D341Med (cell line): ENCODE measurements at regions not wholly inside any gene's neighbourhood (a gene's known extent, or its start where the extent isn't known, plus 50 kb on each side); places are given as distances from the start of the nearest gene placed in this dataset.
A peak's percentile ranks its signal among the peaks of the same experiment; 100 is the strongest.
"Not testable (repeated sequence)": the region's sequence is repeated elsewhere in the genome, so short reads cannot be mapped to it uniquely, and the experiment has no call there.

Experiments used
- DNase-seq: peaks from one replicate; pipeline ENCODE4 v3.0.0; 2012; ENCODE audit warnings: low spot score

- DNase-seq, result no peak
Observed at GRCh38 chr12:14207905-14208551, 157.5 kb upstream of the ATF7IP start.

GRCh38 chr12:14211947-14212387 is 153.5 kb upstream of the ATF7IP start:
- no peak for DNase-seq

DNA sequence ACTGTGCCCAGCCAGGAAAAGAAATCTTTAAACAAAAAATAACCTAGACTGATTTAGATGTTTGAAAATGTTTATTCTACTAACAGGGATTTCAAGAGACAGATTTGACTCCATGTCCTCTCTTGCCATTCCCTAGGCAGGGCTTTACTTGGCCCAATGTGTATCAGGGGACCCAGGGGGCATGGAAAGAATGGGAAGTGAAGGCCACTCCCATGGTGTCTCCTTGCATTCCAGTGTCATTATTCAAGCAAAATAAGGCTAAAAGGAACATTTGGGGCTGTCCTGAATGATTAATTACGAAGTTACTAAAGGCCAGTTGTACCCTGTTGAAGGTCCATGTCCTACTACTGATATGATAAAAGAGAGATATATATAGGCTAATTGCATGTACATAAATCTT is 151.9 kb upstream of the ATF7IP start:
- no peak for DNase-seq

- no peak for DNase-seq
Observed at GRCh38 chr12:14214495-14214894, 151.0 kb upstream of the ATF7IP start.

DNA sequence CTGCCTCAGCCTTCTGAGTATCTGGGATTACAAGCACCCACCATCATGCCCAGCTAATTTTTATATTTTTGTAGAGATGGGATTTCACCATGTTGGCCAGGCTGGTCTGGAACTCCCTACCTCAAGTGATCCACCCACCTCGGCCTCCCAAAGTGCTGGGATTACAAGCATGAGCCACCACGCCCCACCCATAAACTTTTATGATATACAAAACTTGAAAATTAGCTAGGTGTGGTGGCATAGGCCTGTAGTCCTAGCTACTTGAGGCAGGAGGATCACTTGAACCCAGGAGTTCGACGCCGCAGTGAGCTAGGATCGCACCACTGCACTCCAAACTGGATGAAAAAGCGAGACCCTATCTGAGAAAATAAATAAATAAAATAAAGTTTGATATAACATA is 149.5 kb upstream of the ATF7IP start:
- not testable (repeated sequence) for DNase-seq

- DNase-seq, result no peak
Observed at GRCh38 chr12:14216405-14217294, 148.8 kb upstream of the ATF7IP start.

DNA sequence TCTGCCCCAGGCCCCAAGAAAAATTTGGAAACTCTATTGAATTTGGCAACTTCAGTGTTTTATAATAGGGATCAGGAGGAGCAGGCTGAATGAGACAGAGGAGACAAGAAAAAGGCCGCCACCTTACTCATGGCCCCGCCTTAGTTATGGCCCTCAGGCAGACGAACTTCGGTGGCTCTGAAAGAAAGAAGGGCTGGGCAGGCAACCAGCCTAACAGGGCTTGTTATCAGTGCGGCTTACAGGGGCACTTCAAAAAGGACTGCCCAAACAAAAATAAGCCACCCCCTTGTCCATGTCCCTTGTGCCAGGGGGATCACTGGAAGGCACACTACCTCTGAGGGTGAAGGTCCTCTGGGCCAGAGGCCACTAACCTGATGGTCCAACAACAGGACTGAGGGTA is 146.3 kb upstream of the ATF7IP start:
- DNase-seq, result no peak

- DNase-seq, result not testable (repeated sequence)
Observed at GRCh38 chr12:14219670-14220069, 145.8 kb upstream of the ATF7IP start.

DNA sequence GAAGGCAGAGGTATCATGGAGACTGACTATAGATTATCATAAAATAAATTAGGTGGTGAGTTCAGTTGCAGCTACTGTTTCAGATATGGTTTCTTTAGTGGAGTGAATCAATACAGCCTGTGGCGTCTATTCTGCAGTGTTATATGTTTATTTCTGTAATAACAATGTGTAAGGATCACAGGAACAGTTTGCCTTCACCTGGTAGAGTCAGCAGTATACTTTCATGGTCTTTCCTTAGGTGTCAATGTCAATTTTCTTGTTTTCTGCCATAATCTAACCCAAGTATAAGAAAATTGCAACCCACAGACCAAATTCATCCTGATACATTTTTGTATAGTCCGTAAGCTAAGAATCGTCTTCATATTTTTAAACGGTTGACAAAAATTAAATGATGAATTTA is 140.4 kb upstream of the ATF7IP start:
- DNase-seq, result no peak

DNA sequence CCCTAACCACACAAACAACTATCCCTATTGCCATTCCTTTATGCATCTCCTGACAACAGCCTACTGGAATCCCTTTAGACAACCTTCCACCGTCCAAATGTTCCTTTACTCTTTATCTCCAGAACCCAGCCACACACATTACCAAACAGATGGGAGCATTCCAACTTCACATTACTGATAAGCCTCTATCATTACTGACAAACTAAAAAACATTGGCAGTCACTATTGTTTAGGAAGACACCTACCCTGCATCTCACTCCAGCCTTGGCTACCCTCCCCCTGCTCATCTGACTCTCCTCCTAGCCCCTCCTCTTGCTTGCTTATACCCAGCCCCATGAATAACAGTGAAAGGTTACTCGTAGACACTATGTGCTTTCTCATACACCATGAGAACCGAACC is 130.3 kb upstream of the ATF7IP start:
- not testable (repeated sequence) for DNase-seq

- not testable (repeated sequence) for DNase-seq
Observed at GRCh38 chr12:14236641-14237040, 128.8 kb upstream of the ATF7IP start.

GRCh38 chr12:14238221-14238792 is 127.2 kb upstream of the ATF7IP start:
- no peak for DNase-seq

DNA sequence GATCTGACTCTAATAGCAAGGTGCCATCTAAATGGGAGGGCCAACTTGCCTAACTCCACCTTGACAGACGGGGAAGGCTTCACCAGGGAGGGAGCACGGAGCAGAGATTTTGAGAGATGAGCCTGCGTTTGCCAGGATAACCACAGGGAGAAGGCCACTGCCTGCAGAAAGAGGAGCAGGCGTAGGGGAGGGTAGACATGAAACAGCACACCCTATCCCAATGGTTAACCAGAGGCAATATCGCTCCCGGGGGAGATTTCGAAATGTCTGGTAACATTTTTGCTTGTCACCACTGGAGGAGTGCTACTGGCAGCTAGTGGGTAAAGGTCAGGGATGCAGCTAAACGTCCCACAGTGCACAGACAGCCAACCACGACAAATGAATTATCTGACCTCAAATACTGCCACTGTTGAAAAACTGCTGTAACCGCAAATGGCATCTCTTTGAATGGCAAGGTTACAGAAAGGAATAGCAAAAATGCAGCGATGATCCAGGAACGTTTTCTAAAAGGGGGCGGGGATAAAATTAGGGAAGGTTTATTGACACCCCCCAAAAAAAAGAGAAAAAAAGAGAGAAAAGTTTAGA is 126.0 kb upstream of the ATF7IP start:
- peak; percentile 41 for DNase-seq

GRCh38 chr12:14239935-14240872 is 125.3 kb upstream of the ATF7IP start:
- peak; percentile 53 for DNase-seq

DNA sequence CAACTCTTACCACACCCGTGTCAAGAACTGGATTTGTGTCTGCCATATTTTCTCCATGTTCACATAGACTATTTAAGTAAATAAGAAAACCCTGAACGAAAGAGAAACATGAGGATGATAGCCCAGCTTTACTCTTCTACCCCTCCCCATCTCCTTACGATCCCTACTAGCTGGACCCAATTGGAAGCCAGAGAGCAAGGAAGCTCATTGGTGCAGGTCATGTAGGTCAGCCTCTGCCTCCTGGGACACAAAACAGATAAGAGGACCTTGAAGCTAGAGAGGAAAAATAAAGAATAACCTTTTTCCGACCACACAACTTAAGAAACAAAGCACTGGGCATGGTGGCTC is 124.6 kb upstream of the ATF7IP start:
- no peak for DNase-seq

- DNase-seq, result not testable (repeated sequence)
Observed at GRCh38 chr12:14242825-14243224, 122.7 kb upstream of the ATF7IP start.

DNA sequence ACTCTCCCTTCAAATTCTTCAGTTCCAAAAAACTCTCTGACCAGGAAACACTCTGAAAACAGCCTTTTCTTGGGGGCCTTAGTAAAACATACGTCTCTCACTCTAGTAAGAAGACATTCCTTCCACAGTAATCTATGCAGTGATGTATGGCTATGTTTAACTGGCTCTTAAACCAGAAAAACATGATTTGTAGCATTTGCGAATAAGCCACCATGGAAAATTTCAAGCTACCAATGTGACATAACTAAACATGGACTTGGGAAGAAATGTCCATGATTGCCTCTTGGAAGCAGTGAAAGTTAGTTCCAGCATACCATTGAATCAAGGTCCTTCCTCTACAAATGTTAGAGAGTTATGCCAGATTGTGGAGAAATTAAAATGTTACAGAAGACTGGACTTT is 121.5 kb upstream of the ATF7IP start:
- DNase-seq, result no peak

- DNase-seq, result no peak
Observed at GRCh38 chr12:14244876-14245669, 120.4 kb upstream of the ATF7IP start.

- DNase-seq, result no peak
Observed at GRCh38 chr12:14247166-14247565, 118.3 kb upstream of the ATF7IP start.

DNA sequence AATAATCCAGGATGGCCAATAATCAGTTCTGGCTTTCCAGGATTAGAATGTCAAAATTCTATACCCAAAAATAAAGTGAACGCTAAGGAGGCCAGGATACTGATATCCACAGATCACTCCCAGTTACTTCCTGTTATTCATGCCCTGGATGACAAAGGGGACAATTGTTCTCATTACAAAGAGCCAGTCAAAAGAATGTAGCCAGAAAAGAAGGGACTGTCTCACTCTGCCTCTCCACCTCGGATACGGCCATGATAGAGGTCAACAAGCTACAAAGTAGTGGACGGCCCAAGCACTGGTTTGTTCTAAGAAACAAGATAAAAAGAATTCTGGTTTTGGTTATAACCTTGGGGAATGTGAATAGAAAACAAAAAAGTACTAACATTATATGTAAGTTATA is 116.1 kb upstream of the ATF7IP start:
- DNase-seq, result no peak

DNA sequence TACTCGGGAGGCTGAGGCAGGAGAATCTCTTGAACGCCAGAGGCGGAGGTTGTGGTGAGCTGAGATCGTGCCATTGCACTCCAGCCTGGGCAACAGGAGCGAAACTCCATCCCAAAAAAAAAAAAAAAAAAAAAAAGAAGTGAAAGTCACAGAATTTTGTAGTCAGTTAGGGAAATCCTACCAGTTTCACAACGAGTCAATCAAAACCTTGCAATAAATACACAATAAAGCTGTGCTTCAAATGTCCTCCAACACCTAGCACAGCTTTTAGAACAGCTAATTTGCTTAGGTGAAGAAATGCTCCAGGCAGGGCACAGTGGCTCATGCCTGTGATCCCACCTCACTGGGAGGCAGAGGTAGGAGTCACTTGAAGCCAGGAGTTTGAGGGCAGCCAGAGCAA is 112.8 kb upstream of the ATF7IP start:
- no peak for DNase-seq
